Right lung (tissue), 2 donors: ENCODE measurements at regions not wholly inside any gene's neighbourhood (a gene's known extent, or its start where the extent isn't known, plus 50 kb on each side); places are given as distances from the start of the nearest gene placed in this dataset.

Source experiments
- DNase-seq, 2 donors: peaks; one replicate each; pipeline ENCODE4 v3.0.0-alpha.2; 2013

DNA sequence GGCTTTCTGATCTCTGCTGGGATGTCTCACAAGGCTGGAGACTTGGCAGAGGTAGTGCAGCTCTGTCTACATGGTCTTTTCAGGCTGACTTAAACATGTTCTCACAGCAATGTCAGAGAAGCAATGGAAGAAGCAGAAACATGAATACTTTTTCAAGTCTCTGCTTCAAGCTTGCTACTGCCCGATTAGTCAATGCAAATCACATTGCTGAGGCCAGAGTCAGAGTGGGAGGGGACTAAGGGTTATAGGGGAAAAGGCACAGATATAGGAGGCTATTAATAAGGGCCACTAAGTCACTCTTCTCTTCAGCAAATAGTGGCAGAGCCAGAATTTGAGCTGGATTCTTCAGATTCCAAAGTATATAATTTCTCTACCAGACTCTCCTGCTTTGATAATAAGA is 390.5 kb downstream of the TMEM135 start:
- no peak for DNase-seq

DNA sequence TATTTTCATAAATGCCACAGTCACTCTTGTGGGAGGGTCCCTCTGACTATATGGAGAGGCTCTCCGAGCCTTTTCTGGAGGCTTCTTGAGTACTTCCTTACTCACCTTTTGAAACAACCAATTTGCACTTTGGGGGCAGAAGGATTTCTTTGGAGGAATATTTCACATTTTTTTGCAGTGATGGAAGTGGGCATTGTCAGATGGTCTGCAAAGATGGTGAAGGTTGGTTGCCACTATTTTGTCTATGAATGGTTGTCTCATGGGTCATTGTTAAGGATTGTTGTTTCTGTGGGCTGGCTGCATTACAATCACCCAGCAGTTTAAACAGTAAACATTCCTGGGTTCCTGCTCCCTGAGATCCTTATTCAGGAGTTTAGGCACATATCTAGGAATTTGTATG is 388.2 kb downstream of the TMEM135 start:
- DNase-seq, result no peak

GRCh38 chr11:87425391-87425790 is 387.7 kb downstream of the TMEM135 start:
- no peak for DNase-seq

DNA sequence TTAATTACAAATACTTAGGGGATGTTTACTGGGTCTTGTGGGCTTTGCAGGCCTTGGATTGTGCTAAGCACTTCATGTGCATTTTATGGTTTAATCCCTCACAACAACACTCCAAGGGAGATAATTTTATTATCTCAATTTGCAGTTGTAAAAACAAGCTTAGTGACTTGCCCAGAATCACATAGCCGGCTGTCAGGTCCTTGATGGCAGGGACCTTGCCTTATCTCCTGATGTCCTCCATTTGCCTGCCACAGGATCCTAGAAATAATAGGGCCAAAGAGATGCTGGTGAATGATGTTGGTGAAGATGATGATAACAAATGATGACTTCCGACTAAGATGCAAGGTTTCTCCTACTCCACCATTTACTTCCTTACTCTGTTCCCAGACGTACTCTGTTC is 385.4 kb downstream of the TMEM135 start:
- no peak for DNase-seq

DNA sequence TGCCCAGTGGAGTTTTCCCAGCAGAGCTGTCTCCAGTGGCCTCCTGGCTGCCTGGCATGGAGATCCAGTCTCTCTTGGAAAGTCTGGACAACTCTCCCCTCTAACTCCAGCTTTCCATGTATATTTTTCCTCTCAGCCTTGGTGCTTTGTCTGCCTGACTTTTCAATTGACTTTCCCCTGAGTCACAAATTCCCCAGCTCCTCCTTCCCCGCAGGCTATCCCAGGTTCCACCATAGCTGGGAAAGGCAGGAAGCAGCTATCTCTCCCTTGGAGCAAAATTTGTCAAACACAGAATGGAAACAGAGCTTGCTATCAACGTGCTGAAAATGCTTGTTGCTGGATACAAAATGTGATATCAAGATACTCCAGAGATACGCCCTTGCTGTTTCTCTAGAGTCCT is 384.8 kb downstream of the TMEM135 start:
- no peak for DNase-seq

- peak; percentile 58 to 63 for DNase-seq
Measured at GRCh38 chr11:87421422-87421821, 383.7 kb downstream of the TMEM135 start.

DNA sequence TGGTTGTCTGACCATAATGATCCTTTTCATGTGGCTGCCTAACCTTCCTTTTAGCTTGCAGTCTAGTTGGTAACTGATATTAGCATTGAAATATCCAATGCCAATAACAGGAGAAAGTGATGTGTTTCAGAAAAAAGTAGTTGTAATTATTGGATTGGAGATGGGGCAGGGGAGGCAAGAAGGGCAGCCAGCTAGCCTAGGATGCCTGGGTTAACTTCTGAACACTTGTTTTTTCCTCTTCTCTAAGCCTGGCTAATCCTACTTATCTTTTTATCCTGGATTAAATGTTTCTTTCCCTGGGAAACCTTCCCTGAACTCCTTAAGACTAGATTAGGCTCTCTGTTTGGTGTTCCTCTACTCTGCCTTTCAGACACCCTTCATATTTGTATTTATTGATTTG is 380.2 kb downstream of the TMEM135 start:
- DNase-seq, result no peak

DNA sequence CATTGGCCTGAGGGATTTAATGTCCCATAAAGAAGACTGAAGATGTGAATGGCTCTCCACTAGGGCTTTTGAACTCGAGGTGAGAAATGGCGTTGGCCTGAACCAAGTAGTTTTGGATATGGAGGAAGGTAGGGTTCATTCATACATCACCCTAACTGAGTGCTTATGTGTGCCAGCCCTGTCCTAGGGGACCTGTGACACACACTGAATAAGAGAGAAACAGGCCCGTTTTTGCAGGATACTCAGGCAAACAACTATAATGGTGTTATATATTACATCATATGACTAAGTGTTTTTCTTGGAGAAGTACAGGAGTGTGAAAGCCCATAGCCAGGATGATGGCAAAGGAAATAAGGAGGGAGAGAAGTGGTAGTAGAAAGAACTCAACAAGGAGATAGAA is 368.1 kb downstream of the TMEM135 start:
- no peak for DNase-seq

DNA sequence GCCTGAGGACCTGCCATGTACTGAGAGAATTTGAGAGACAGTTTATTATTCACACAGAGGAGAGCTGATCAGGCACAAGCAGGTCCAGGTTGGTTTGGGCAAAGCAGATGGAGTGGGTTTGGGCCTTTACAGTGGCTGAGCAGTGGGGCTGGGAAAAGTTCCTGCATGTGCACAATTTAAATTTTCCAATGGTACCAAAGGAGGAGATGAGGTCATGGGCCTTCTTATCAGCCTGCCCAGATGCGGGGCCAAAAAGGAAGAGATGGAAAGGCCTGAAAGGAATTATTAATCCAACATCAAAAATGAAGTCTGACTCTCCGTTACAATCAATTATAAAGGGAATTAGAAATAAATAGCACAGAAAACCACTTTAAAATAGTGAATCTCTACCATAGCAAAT is 367.6 kb downstream of the TMEM135 start:
- no peak for DNase-seq

- DNase-seq, result no peak
Measured at GRCh38 chr11:87401653-87402052, 363.9 kb downstream of the TMEM135 start.

DNA sequence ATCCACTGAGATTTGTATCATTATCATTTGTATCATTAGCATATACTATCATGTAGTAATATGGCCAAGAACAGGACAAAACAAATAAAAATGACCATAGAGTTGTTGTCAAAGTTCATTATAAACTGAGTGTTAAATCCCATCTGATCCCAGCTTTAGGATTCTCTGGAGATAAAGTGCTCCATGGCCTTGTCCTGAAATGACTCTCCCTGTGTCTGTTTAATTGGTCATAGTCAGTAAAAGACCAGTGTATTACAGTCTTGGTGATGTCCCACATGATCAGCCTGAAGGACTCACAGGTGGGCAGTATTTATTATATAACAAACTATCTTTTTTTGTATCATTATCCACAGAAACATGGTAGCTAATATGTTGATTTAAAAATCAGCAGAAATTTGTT is 361.6 kb downstream of the TMEM135 start:
- no peak for DNase-seq

GRCh38 chr11:87398931-87399330 is 361.2 kb downstream of the TMEM135 start:
- no peak for DNase-seq

DNA sequence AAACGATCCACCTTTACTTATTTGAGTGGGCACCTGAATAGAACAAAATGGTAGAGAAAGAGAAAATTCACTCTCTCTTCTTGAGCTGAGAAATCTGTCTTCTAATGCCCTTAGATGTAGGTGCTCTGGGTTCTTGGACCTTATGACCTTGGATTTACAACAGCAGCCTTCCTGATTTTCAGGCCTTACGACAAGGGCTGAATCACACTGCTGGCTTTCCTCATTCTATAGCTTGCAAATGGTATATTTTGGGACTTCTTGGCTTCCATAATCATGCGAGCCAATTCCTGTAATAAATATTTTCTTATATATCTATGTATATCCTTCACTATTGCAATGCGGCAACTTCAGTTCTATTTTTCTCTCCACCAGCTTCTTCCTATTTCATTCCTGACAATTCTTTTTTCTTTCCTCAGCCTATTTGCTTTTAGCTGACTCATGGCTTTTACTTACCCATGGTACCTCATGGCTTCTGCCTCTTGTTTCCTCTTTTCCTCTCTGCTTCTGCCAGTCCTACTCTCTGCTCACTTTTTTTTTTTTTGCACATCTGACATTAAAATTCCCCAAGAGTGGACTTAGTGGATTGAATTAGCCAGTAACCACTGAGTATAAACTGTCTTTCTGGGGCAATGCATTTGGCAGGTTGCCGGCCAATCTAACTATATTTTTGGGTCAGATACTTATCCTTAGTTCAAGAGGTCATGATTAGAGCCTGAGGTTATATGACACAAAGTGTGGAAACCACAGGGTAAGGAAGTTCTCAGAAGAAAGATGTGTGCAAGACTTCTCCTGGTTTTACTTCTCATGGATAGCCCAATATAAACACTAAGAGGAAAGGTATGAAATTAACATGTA is 359.5 kb downstream of the TMEM135 start:
- DNase-seq, result no peak

DNA sequence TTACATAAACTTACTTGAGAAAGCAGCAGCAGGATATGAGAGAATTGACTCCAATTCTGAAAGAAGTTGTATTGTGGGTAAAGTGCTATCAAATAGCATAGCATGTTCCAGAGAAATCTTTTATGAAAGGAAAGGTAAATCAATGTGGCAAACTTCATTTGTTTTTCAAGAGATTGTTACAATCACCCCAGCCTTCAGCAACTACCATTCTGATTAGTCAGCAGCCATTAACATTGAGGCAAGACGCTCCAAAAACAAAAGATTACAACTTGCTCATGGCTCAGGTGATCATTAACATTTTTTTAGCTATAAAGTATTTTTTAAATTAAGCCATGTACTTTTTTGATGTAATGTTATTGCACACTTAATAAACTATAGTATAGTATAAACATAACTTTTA is 357.2 kb downstream of the TMEM135 start:
- no peak for DNase-seq

DNA sequence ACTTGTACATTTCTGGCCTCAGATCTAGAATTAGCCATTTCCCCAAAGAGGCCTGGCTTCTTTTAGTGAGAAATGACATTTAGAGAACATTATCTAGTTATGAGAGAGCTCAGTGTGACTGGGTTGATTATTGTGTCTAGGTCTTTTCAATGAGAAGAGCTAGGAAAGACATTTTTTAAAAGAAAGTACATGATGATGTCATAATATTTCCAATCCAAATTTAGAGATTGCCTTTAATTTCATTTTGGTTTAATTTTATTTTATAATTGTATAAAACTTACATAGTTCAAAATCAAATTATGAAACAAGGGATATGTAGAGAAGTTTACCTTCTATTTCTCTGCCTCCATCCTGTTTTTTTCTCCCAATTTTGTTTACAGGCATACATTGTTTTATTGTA is 354.9 kb downstream of the TMEM135 start:
- no peak for DNase-seq

DNA sequence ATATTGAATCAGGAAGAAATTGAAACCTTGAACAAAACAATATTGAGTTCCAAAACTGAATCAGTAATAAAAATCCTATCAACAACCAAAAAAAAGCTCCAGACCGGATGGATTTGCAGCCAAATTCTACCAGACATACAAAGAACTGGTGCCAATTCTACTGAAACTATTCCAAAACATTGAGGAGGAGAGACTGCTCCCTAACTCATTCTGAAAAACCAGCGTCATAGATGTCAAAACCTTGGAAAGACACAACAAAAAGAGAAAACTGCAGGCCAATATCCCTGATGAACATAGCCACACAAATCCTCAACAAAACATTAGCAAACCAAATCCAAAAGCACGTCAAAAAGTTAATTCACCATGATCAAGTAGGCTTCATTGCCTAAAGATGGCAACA is 353.8 kb downstream of the TMEM135 start:
- peak in 1 of 2 donors; percentile 2 for DNase-seq

GRCh38 chr11:87384078-87384729 is 346.5 kb downstream of the TMEM135 start:
- DNase-seq, result no peak

- no peak for DNase-seq
Measured at GRCh38 chr11:87374038-87374807, 336.5 kb downstream of the TMEM135 start.
